ENCODE measurements at regions not wholly inside any gene's neighbourhood (a gene's known extent, or its start where the extent isn't known, plus 50 kb on each side); places are given as distances from the start of the nearest gene placed in this dataset.

- ATAC-seq (ENCODE audit: low read depth) (no peak), DNase-seq (ENCODE audit: low spot score) (no peak)
- Histone ChIP-seq H3K27me3 (ENCODE audit: insufficient read depth, poor library complexity, severe bottlenecking) (no peaks in the 10 kb centered on the region), H3K9me3 (ENCODE audit: severe bottlenecking) (no peaks in the 10 kb centered on the region), H3K4me1 (ENCODE audit: insufficient read depth, poor library complexity, severe bottlenecking) (no peaks in the 10 kb centered on the region), H3K4me3 (ENCODE audit: severe bottlenecking) (no peak overlapping the region), H3K36me3 (ENCODE audit: low read depth) (no peaks in the 10 kb centered on the region), H3K27ac (ENCODE audit: poor library complexity, severe bottlenecking) (no peak overlapping the region)
- TF ChIP-seq CTCF (IDR thresholded peaks at IDR 0.05; ENCODE audit: poor library complexity, severe bottlenecking): no peak
These were observed 114.2 kb downstream of the SOX4 start for GRCh38 chr6:21707524-21708319.

- Histone ChIP-seq H3K9me3 (ENCODE audit: severe bottlenecking) (no peaks in the 10 kb centered on the region), H3K27ac (ENCODE audit: poor library complexity, severe bottlenecking) (no peak overlapping the region), H3K4me1 (ENCODE audit: insufficient read depth, poor library complexity, severe bottlenecking) (no peaks in the 10 kb centered on the region), H3K27me3 (ENCODE audit: insufficient read depth, poor library complexity, severe bottlenecking) (no peaks in the 10 kb centered on the region), H3K36me3 (ENCODE audit: low read depth) (no peaks in the 10 kb centered on the region), H3K4me3 (ENCODE audit: severe bottlenecking) (no peak overlapping the region)
- ATAC-seq (ENCODE audit: low read depth): no peak
- TF ChIP-seq CTCF (IDR thresholded peaks at IDR 0.05; ENCODE audit: poor library complexity, severe bottlenecking): no peak
- no peak for DNase-seq (ENCODE audit: low spot score)
These were observed 114.7 kb downstream of the SOX4 start for GRCh38 chr6:21708320-21708580.

GRCh38 chr6:21710216-21710615 lies 116.7 kb downstream of the SOX4 start:
- DNase-seq (ENCODE audit: low spot score) (no peak), ATAC-seq (ENCODE audit: low read depth) (no peak)
- no peaks in the 10 kb centered on the region for H3K27me3 ChIP-seq (ENCODE audit: insufficient read depth, poor library complexity, severe bottlenecking)
- no peak overlapping the region for H3K27ac ChIP-seq (ENCODE audit: poor library complexity, severe bottlenecking)
- H3K36me3 ChIP-seq (ENCODE audit: low read depth): no peaks in the 10 kb centered on the region
- H3K4me3 ChIP-seq (ENCODE audit: severe bottlenecking): no peak overlapping the region
- no peaks in the 10 kb centered on the region for H3K4me1 ChIP-seq (ENCODE audit: insufficient read depth, poor library complexity, severe bottlenecking)
- H3K9me3 ChIP-seq (ENCODE audit: severe bottlenecking): no peaks in the 10 kb centered on the region
- no peak for TF ChIP-seq CTCF (IDR thresholded peaks at IDR 0.05; ENCODE audit: poor library complexity, severe bottlenecking)

GRCh38 chr6:21710908-21711627 lies 117.5 kb downstream of the SOX4 start:
- ATAC-seq (ENCODE audit: low read depth): no peak
- Histone ChIP-seq H3K4me1 (ENCODE audit: insufficient read depth, poor library complexity, severe bottlenecking) (no peaks in the 10 kb centered on the region), H3K36me3 (ENCODE audit: low read depth) (no peaks in the 10 kb centered on the region), H3K4me3 (ENCODE audit: severe bottlenecking) (no peak overlapping the region), H3K27ac (ENCODE audit: poor library complexity, severe bottlenecking) (no peak overlapping the region), H3K9me3 (ENCODE audit: severe bottlenecking) (no peaks in the 10 kb centered on the region), H3K27me3 (ENCODE audit: insufficient read depth, poor library complexity, severe bottlenecking) (no peaks in the 10 kb centered on the region)
- TF ChIP-seq CTCF (IDR thresholded peaks at IDR 0.05; ENCODE audit: poor library complexity, severe bottlenecking): no peak
- DNase-seq (ENCODE audit: low spot score): no peak

- Histone ChIP-seq H3K4me3 (ENCODE audit: severe bottlenecking) (no peak overlapping the region), H3K27ac (ENCODE audit: poor library complexity, severe bottlenecking) (no peak overlapping the region), H3K27me3 (ENCODE audit: insufficient read depth, poor library complexity, severe bottlenecking) (no peaks in the 10 kb centered on the region), H3K9me3 (ENCODE audit: severe bottlenecking) (no peaks in the 10 kb centered on the region), H3K4me1 (ENCODE audit: insufficient read depth, poor library complexity, severe bottlenecking) (no peaks in the 10 kb centered on the region), H3K36me3 (ENCODE audit: low read depth) (no peaks in the 10 kb centered on the region)
- DNase-seq (ENCODE audit: low spot score) (no peak), ATAC-seq (ENCODE audit: low read depth) (no peak)
- TF ChIP-seq CTCF (IDR thresholded peaks at IDR 0.05; ENCODE audit: poor library complexity, severe bottlenecking): no peak
These were observed 118.7 kb downstream of the SOX4 start for GRCh38 chr6:21712213-21712612.

All from RWPE2 (cell line).